Fibroblast of pulmonary artery (primary cell): ENCODE measurements at regions not wholly inside any gene's neighbourhood (a gene's known extent, or its start where the extent isn't known, plus 50 kb on each side); places are given as distances from the start of the nearest gene placed in this dataset.

ENCODE experiments used
- DNase-seq: peaks from one replicate; pipeline ENCODE4 v3.0.0-alpha.2; 2010; ENCODE audit warnings: low read depth
- H3K4me3 ChIP-seq: replicated peaks from 2 replicates; pipeline ENCODE4 v1.5.1; 2011; ENCODE audit warnings: low read depth, mild to moderate bottlenecking, control low read depth, low read length, moderate library complexity
- CTCF ChIP-seq: IDR thresholded peaks from 2 replicates; pipeline ENCODE4 v1.5.1; 2011; ENCODE audit warnings: mild to moderate bottlenecking, control low read depth, low read length, inconsistent platforms; ENCODE audit errors: missing control alignments

- no peak for DNase-seq
- H3K4me3 ChIP-seq = no peak overlapping the region
- no peak for TF ChIP-seq CTCF
These were observed 62.5 kb upstream of the RAB27B start for GRCh38 chr18:54765636-54766375.

GRCh38 chr18:54766634-54767033, 61.6 kb upstream of the RAB27B start:
- DNase-seq = peak; percentile 23
- TF ChIP-seq CTCF = no peak
- no peak overlapping the region for H3K4me3 ChIP-seq

- no peak overlapping the region for H3K4me3 ChIP-seq
- no peak for DNase-seq
- TF ChIP-seq CTCF = no peak
These were observed 61.2 kb upstream of the RAB27B start for GRCh38 chr18:54767098-54767497.

GRCh38 chr18:54769526-54770464, 58.5 kb upstream of the RAB27B start:
- no peak for TF ChIP-seq CTCF
- H3K4me3 ChIP-seq = no peak overlapping the region
- DNase-seq = peak; percentile 19

- H3K4me3 ChIP-seq = no peak overlapping the region
- no peak for TF ChIP-seq CTCF
- DNase-seq = no peak
These were observed 56.2 kb upstream of the RAB27B start for GRCh38 chr18:54772056-54772455.

GRCh38 chr18:54774423-54774822, 53.9 kb upstream of the RAB27B start:
- TF ChIP-seq CTCF = no peak
- peak; percentile 15 for DNase-seq
- H3K4me3 ChIP-seq = no peak overlapping the region
